Smooth muscle cell (in vitro differentiated cells): ENCODE measurements at regions not wholly inside any gene's neighbourhood (a gene's known extent, or its start where the extent isn't known, plus 50 kb on each side); places are given as distances from the start of the nearest gene placed in this dataset.

Source experiments
- DNase-seq: peaks from one replicate; lab custom pipeline; 2025; ENCODE audit not compliant: unreplicated experiment; lab: John Stamatoyannopoulos, UW
- H2AFZ ChIP-seq: fragments of 200-600 bp; sonication (generic); 2 replicates; pipeline ENCODE4 v1.6.0; 2016; ENCODE audit warnings: antibody characterized with exemption, low read depth, mild to moderate bottlenecking
- H3F3A ChIP-seq: fragments of 200-600 bp; sonication (generic); 2 replicates; pipeline ENCODE4 v1.6.0; 2017; ENCODE audit warnings: antibody characterized with exemption, low read depth
- H3K27ac ChIP-seq: fragments of 200-600 bp; sonication (generic); 2 replicates; pipeline ENCODE4 v1.5.1; 2016; ENCODE audit warnings: low read depth, mild to moderate bottlenecking
- H3K27me3 ChIP-seq: fragments of 200-600 bp; sonication (generic); 2 replicates; pipeline ENCODE4 v1.6.1; 2016; ENCODE audit warnings: low read depth, mild to moderate bottlenecking
- H3K36me3 ChIP-seq: fragments of 200-600 bp; sonication (generic); 2 replicates; pipeline ENCODE4 v1.5.1; 2016; ENCODE audit warnings: low read depth
- H3K4me1 ChIP-seq: fragments of 200-600 bp; sonication (generic); 2 replicates; pipeline ENCODE4 v1.5.1; 2016; ENCODE audit warnings: low read depth
- H3K4me2 ChIP-seq: fragments of 200-600 bp; sonication (generic); 2 replicates; pipeline ENCODE4 v1.6.0; 2016; ENCODE audit warnings: mild to moderate bottlenecking
- H3K4me3 ChIP-seq: fragments of 200-600 bp; sonication (generic); 2 replicates; pipeline ENCODE4 v1.5.1; 2016; ENCODE audit warnings: mild to moderate bottlenecking
- H3K79me2 ChIP-seq: fragments of 200-600 bp; sonication (generic); 2 replicates; pipeline ENCODE4 v1.6.0; 2016; ENCODE audit warnings: low read depth, mild to moderate bottlenecking
- H3K9ac ChIP-seq: fragments of 200-600 bp; sonication (generic); 2 replicates; pipeline ENCODE4 v1.6.0; 2016; ENCODE audit warnings: low read depth
- H3K9me3 ChIP-seq: fragments of 200-600 bp; sonication (generic); replicated peaks from 2 replicates; pipeline ENCODE4 v1.5.1; 2016; ENCODE audit warnings: low read depth
- H4K20me1 ChIP-seq: fragments of 200-600 bp; sonication (generic); 2 replicates; pipeline ENCODE4 v1.6.0; 2016; ENCODE audit warnings: low read depth
- WGBS: methylation state at CpG from one replicate; pipeline ENCODE4 v1.1.7; 2016; ENCODE audit warnings: low lambda C conversion rate; 5-methylcytosine and 5-hydroxymethylcytosine counted together
- TF ChIP-seq, protein P1 (sequence below): fragments of 200-600 bp; sonication (generic); IDR thresholded peaks from 2 replicates; pipeline ENCODE4 v1.5.1; 2017; ENCODE audit warnings: borderline replicate concordance, mild to moderate bottlenecking, antibody characterized with exemption; ENCODE audit not compliant: insufficient read depth, poor library complexity, severe bottlenecking

GRCh38 chr10:35712486-35712885, 70.4 kb upstream of the FZD8 start:
- TF ChIP-seq, protein P1, sequence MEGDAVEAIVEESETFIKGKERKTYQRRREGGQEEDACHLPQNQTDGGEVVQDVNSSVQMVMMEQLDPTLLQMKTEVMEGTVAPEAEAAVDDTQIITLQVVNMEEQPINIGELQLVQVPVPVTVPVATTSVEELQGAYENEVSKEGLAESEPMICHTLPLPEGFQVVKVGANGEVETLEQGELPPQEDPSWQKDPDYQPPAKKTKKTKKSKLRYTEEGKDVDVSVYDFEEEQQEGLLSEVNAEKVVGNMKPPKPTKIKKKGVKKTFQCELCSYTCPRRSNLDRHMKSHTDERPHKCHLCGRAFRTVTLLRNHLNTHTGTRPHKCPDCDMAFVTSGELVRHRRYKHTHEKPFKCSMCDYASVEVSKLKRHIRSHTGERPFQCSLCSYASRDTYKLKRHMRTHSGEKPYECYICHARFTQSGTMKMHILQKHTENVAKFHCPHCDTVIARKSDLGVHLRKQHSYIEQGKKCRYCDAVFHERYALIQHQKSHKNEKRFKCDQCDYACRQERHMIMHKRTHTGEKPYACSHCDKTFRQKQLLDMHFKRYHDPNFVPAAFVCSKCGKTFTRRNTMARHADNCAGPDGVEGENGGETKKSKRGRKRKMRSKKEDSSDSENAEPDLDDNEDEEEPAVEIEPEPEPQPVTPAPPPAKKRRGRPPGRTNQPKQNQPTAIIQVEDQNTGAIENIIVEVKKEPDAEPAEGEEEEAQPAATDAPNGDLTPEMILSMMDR: no peak
- H2AFZ ChIP-seq: no peak overlapping the region

GRCh38 chr10:35711615-35712411, 69.7 kb upstream of the FZD8 start:
- H3K27ac ChIP-seq: no peak overlapping the region
- H2AFZ ChIP-seq: no peak overlapping the region
- no peak overlapping the region for H3K4me3 ChIP-seq
- no peak overlapping the region for H3K9ac ChIP-seq
- H3K79me2 ChIP-seq: no peaks in the 10 kb centered on the region
- TF ChIP-seq, protein P1: no peak
- WGBS: 77% methylated on average over 15 of the region's 15 CpGs
- no peaks in the 10 kb centered on the region for H3K9me3 ChIP-seq
- no peaks in the 10 kb centered on the region for H3K27me3 ChIP-seq
- no peaks in the 10 kb centered on the region for H3F3A ChIP-seq
- H3K4me1 ChIP-seq: no peaks in the 10 kb centered on the region
- no peaks in the 10 kb centered on the region for H3K36me3 ChIP-seq
- no peak overlapping the region for H3K4me2 ChIP-seq
- no peak for DNase-seq
- H4K20me1 ChIP-seq: no peaks in the 10 kb centered on the region

More at GRCh38 chr10:35712486-35712885, 70.4 kb upstream of the FZD8 start:
- Histone ChIP-seq H3K27me3 (no peaks in the 10 kb centered on the region), H3K79me2 (no peaks in the 10 kb centered on the region), H3K36me3 (no peaks in the 10 kb centered on the region), H4K20me1 (no peaks in the 10 kb centered on the region), H3K9me3 (no peaks in the 10 kb centered on the region), H3K9ac (no peak overlapping the region), H3K4me1 (no peaks in the 10 kb centered on the region), H3F3A (no peaks in the 10 kb centered on the region), H3K4me2 (no peak overlapping the region), H3K27ac (no peak overlapping the region), H3K4me3 (no peak overlapping the region)
- WGBS: 57% methylated on average over 3 of the region's 3 CpGs
- DNase-seq: no peak

GRCh38 chr10:35707642-35708425, 65.7 kb upstream of the FZD8 start:
- Histone ChIP-seq H3K27ac (no peak overlapping the region), H4K20me1 (no peaks in the 10 kb centered on the region), H3F3A (no peaks in the 10 kb centered on the region), H3K9ac (no peak overlapping the region), H3K79me2 (no peaks in the 10 kb centered on the region), H3K9me3 (no peaks in the 10 kb centered on the region), H3K27me3 (no peaks in the 10 kb centered on the region), H2AFZ (no peak overlapping the region), H3K36me3 (no peaks in the 10 kb centered on the region), H3K4me3 (no peak overlapping the region), H3K4me1 (no peaks in the 10 kb centered on the region), H3K4me2 (no peak overlapping the region)
- WGBS: 90% methylated on average over 2 of the region's 2 CpGs
- TF ChIP-seq, protein P1: no peak
- no peak for DNase-seq
